ENCODE measurements at regions not wholly inside any gene's neighbourhood (a gene's known extent, or its start where the extent isn't known, plus 50 kb on each side); places are given as distances from the start of the nearest gene placed in this dataset.

DNA sequence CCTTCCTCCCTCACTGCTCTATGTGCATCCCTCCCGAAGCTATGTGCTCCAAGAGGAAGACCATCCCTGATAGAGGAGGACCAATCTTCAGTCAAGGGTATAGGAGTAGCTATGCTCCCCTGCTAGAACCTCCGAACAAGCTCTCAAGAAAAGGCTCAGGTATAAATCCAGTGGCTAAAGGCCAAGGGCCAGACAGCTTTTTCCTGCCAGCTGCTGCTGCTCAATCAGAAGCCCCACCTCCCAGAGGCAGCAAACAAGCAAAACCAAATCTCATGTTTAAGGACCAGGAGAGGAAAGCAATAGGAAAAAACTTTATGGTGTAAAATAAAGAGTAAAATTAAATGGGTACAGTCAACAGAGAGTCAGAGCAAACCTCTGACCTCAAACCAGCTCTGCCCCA is 187.2 kb downstream of the FGFR2 start:
- intact Hi-C loops (cut with DNase I; ENCODE audit: low total_unique reads), result no loop called here
- Histone ChIP-seq H3K9me3 (no peaks in the 10 kb centered on the region), H3K27ac (no peak overlapping the region), H3K4me1 (peaks cover 0 to 7% (median 5%) of the 10 kb centered on the region in 4 donors), H3K36me3 (no peaks in the 10 kb centered on the region), H3K4me3 (no peak overlapping the region), H3K27me3 (no peaks in the 10 kb centered on the region)
- DNase-seq, result peak in 1 of 2 donors; percentile 28
- WGBS, 5 donors, result 28 to 48% (median 31%) methylated on average over 2 of the region's 2 CpGs
- TF ChIP-seq EP300 (IDR thresholded peaks at IDR 0.05), result no peak

GRCh38 chr10:121413951-121414350 is 184.3 kb downstream of the FGFR2 start:
- no peak overlapping the region for H3K27ac ChIP-seq
- H3K9me3 ChIP-seq, result no peaks in the 10 kb centered on the region
- no peak for TF ChIP-seq EP300 (IDR thresholded peaks at IDR 0.05)
- no peak for TF ChIP-seq POLR2A (IDR thresholded peaks at IDR 0.05)
- TF ChIP-seq POLR2AphosphoS5 (IDR thresholded peaks at IDR 0.05), result no peak
- TF ChIP-seq, protein P1, sequence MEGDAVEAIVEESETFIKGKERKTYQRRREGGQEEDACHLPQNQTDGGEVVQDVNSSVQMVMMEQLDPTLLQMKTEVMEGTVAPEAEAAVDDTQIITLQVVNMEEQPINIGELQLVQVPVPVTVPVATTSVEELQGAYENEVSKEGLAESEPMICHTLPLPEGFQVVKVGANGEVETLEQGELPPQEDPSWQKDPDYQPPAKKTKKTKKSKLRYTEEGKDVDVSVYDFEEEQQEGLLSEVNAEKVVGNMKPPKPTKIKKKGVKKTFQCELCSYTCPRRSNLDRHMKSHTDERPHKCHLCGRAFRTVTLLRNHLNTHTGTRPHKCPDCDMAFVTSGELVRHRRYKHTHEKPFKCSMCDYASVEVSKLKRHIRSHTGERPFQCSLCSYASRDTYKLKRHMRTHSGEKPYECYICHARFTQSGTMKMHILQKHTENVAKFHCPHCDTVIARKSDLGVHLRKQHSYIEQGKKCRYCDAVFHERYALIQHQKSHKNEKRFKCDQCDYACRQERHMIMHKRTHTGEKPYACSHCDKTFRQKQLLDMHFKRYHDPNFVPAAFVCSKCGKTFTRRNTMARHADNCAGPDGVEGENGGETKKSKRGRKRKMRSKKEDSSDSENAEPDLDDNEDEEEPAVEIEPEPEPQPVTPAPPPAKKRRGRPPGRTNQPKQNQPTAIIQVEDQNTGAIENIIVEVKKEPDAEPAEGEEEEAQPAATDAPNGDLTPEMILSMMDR (IDR thresholded peaks at IDR 0.05), result no peak
- no peaks in the 10 kb centered on the region for H3K27me3 ChIP-seq
- peaks cover 0 to 3% (median 0%) of the 10 kb centered on the region in 4 donors for H3K4me1 ChIP-seq
- H3K4me3 ChIP-seq, result no peak overlapping the region
- 60 to 73% (median 69%) methylated on average over 5 of the region's 5 CpGs for WGBS, 5 donors
- no peaks in the 10 kb centered on the region for H3K36me3 ChIP-seq
- intact Hi-C loops (cut with DNase I; ENCODE audit: low total_unique reads), result no loop called here
- DNase-seq, result no peak

GRCh38 chr10:121414366-121415062 is 183.7 kb downstream of the FGFR2 start:
- DNase-seq, result no peak
- Histone ChIP-seq H3K4me1 (peaks cover 0 to 3% (median 0%) of the 10 kb centered on the region in 4 donors), H3K27ac (no peak overlapping the region), H3K9me3 (no peaks in the 10 kb centered on the region), H3K4me3 (no peak overlapping the region), H3K36me3 (no peaks in the 10 kb centered on the region), H3K27me3 (no peaks in the 10 kb centered on the region)
- TF ChIP-seq, protein P1 (IDR thresholded peaks at IDR 0.05), result no peak
- TF ChIP-seq POLR2AphosphoS5 (IDR thresholded peaks at IDR 0.05), result no peak
- TF ChIP-seq EP300 (IDR thresholded peaks at IDR 0.05), result no peak
- no peak for TF ChIP-seq POLR2A (IDR thresholded peaks at IDR 0.05)
- intact Hi-C loops (cut with DNase I; ENCODE audit: low total_unique reads), result no loop called here
- 82 to 92% (median 86%) methylated on average over 1 of the region's 1 CpG; no CpG with 5 or more reads in 1 of the 5 donors for WGBS, 5 donors

GRCh38 chr10:121415063-121415399 is 183.2 kb downstream of the FGFR2 start:
- intact Hi-C loops (cut with DNase I; ENCODE audit: low total_unique reads), result no loop called here
- H3K36me3 ChIP-seq, result no peaks in the 10 kb centered on the region
- no peaks in the 10 kb centered on the region for H3K4me1 ChIP-seq
- TF ChIP-seq, protein P1 (IDR thresholded peaks at IDR 0.05), result no peak
- TF ChIP-seq POLR2AphosphoS5 (IDR thresholded peaks at IDR 0.05) (no peak), EP300 (IDR thresholded peaks at IDR 0.05) (no peak), POLR2A (IDR thresholded peaks at IDR 0.05) (no peak)
- H3K27ac ChIP-seq, result no peak overlapping the region
- peak in 1 of 2 donors; percentile 39 for DNase-seq
- H3K27me3 ChIP-seq, result no peaks in the 10 kb centered on the region
- 14 to 49% (median 40%) methylated on average over 1 of the region's 1 CpG for WGBS, 5 donors
- H3K4me3 ChIP-seq, result no peak overlapping the region
- H3K9me3 ChIP-seq, result no peaks in the 10 kb centered on the region

DNA sequence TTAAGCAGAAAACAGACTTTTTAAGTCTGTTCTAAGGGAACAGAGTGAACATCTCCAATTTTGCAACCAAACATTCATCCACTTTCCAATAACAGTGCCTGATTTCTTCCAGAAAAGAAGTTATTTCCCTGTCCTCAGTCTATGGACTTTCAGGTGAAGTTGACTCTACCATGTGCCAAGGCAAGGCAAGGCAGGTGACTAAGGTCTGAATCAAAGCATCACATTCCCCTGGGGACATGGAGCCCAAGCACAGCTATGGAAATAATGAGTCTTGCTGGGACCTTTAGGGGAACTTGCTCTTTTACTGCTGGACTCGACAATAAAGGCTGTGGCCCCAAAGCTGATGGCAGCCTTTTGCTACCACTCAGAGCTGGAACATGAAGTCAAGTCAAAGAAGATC is 182.2 kb downstream of the FGFR2 start:
- H3K27me3 ChIP-seq, result no peaks in the 10 kb centered on the region
- WGBS, 5 donors, result 80 to 94% (median 91%) methylated on average over 1 of the region's 1 CpG
- H3K9me3 ChIP-seq, result no peaks in the 10 kb centered on the region
- no peak overlapping the region for H3K27ac ChIP-seq
- no peak for TF ChIP-seq POLR2A (IDR thresholded peaks at IDR 0.05)
- TF ChIP-seq POLR2AphosphoS5 (IDR thresholded peaks at IDR 0.05), result no peak
- no peak for TF ChIP-seq EP300 (IDR thresholded peaks at IDR 0.05)
- TF ChIP-seq, protein P1 (IDR thresholded peaks at IDR 0.05), result no peak
- no peak for DNase-seq
- intact Hi-C loops (cut with DNase I; ENCODE audit: low total_unique reads), result no loop called here
- H3K4me3 ChIP-seq, result no peak overlapping the region
- no peaks in the 10 kb centered on the region for H3K36me3 ChIP-seq
- no peaks in the 10 kb centered on the region for H3K4me1 ChIP-seq

All from stomach (tissue), 8 donors.